HepG2 (cell line): ENCODE measurements at regions not wholly inside any gene's neighbourhood (a gene's known extent, or its start where the extent isn't known, plus 50 kb on each side); places are given as distances from the start of the nearest gene placed in this dataset.

Source experiments
- ATAC-seq: fragments of 200-7000 bp; cut with Tn5 transposase; 3 replicates; pipeline ENCODE4 v1.9.1; 2020; ENCODE audit warnings: mild to moderate bottlenecking, moderate library complexity
- BruUV-seq: library from RNA; stranded (reverse); fragments of 400-500 nt; replicated peaks from 2 replicates; lab custom pipeline; 2021; lab: Mats Ljungman, UMichigan
- CTCF ChIA-PET: fragments of 300-600 bp; formaldehyde crosslinking; extraction: SDS; loops from one replicate; lab custom pipeline; 2021; ENCODE audit warnings: low total read pairs, inconsistent platforms, low intra/inter-chr PET ratio; lab: Yijun Ruan, JAX
- POLR2A ChIA-PET: fragments of 350-600 bp; sonication (Branson Sonifier 250); formaldehyde crosslinking; loops from one replicate; lab custom pipeline; 2020; ENCODE audit warnings: antibody characterized with exemption, inconsistent platforms; lab: Yijun Ruan, JAX
- DNase-seq: peaks from one replicate; pipeline ENCODE4 v3.0.0-alpha.2; 2015; ENCODE audit warnings: low spot score
- FAIRE-seq: peaks from 3 replicates; lab custom pipeline; 2011; peaks lifted over from hg19 to GRCh38; lab: Jason Lieb, UNC
- H2AFZ ChIP-seq: one replicate; pipeline ENCODE4 v1.6.1; 2011; ENCODE audit warnings: low read length, inconsistent platforms
- H3K27ac ChIP-seq: fragments of 300-600 bp; 3 replicates; pipeline ENCODE4 v1.8.0; 2011; ENCODE audit warnings: mixed run types, mild to moderate bottlenecking, mixed read lengths, low read length, inconsistent platforms; ENCODE audit not compliant: insufficient read depth; ENCODE audit errors: extremely low read length
- H3K27me3 ChIP-seq, 2 experiments: fragments of 200-600 bp in 1 of 2; 2 replicates in 1 of 2; 3 replicates in 1 of 2; pipeline versions ENCODE4 v1.6.0 to v1.8.0; 2011; ENCODE audit warnings: low read length in 2 of 2, mild to moderate bottlenecking in 2 of 2, moderate library complexity in 2 of 2, inconsistent platforms in 1 of 2; ENCODE audit not compliant: insufficient read depth in 2 of 2, control insufficient read depth in 1 of 2
- H3K36me3 ChIP-seq, 2 experiments: fragments of 200-600 bp in 1 of 2; replicated peaks in 1 of 2; 2 replicates in 1 of 2; 3 replicates in 1 of 2; pipeline versions ENCODE4 v1.5.1 to v1.8.0; 2011; ENCODE audit warnings: low read length in 2 of 2, inconsistent platforms in 1 of 2; ENCODE audit not compliant: insufficient read depth in 2 of 2, control insufficient read depth in 1 of 2
- H3K4me1 ChIP-seq: 2 replicates; pipeline ENCODE4 v1.5.1; 2012; ENCODE audit warnings: low read length, inconsistent platforms; ENCODE audit not compliant: insufficient read depth
- H3K4me2 ChIP-seq: 2 replicates; pipeline ENCODE4 v1.6.0; 2011; ENCODE audit warnings: low read depth, low read length, inconsistent platforms
- H3K4me3 ChIP-seq, 3 experiments: fragments of 200-600 bp in 1 of 3; sonication (generic), shearing (Covaris generic) in 1 of 3; replicated peaks in 1 of 3; 2 replicates each; pipeline ENCODE4 v1.5.1; 2011 to 2016; ENCODE audit warnings: low read length in 3 of 3, inconsistent platforms in 2 of 3, low read depth in 2 of 3, mild to moderate bottlenecking in 2 of 3, control low read depth in 1 of 3, mixed read lengths in 1 of 3; ENCODE audit not compliant: insufficient read depth in 1 of 3
- H3K79me2 ChIP-seq: one replicate; pipeline ENCODE4 v1.6.1; 2011; ENCODE audit warnings: low read length, inconsistent platforms; ENCODE audit not compliant: insufficient read depth
- H3K9ac ChIP-seq: 2 replicates; pipeline ENCODE4 v1.6.0; 2011; ENCODE audit warnings: mild to moderate bottlenecking, low read depth, low read length, inconsistent platforms; ENCODE audit not compliant: insufficient read depth
- H3K9me3 ChIP-seq: 2 replicates; pipeline ENCODE4 v1.5.1; 2012; ENCODE audit warnings: mild to moderate bottlenecking, low read length
- H4K20me1 ChIP-seq: 2 replicates; pipeline ENCODE4 v1.6.0; 2011; ENCODE audit warnings: inconsistent platforms, mild to moderate bottlenecking, low read length, moderate library complexity; ENCODE audit not compliant: insufficient read depth
- ATAD3A ChIP-seq: sonication (generic); formaldehyde crosslinking; IDR thresholded peaks from 2 replicates; pipeline ENCODE4 v1.4.0; 2020; ENCODE audit warnings: missing genetic modification reagents
- CSRNP1 ChIP-seq: sonication (generic); formaldehyde crosslinking; IDR thresholded peaks from 2 replicates; pipeline ENCODE4 v1.8.1; 2023; ENCODE audit warnings: mild to moderate bottlenecking, missing genetic modification reagents
- DPF2 ChIP-seq: sonication (generic); formaldehyde crosslinking; IDR thresholded peaks from 2 replicates; pipeline ENCODE4 v1.4.0; 2020; ENCODE audit warnings: mild to moderate bottlenecking, low read depth, missing genetic modification reagents, borderline replicate concordance
- FOXK1 ChIP-seq: sonication (generic); formaldehyde crosslinking; IDR thresholded peaks from 2 replicates; pipeline ENCODE4 v1.4.0; 2020; ENCODE audit warnings: low read depth, missing genetic modification reagents, borderline replicate concordance
- HHEX ChIP-seq: IDR thresholded peaks from 2 replicates; pipeline ENCODE4 v1.6.1; 2016; ENCODE audit warnings: control low read depth
- RFX3 ChIP-seq: IDR thresholded peaks from 2 replicates; pipeline ENCODE4 v1.6.1; 2016; ENCODE audit warnings: missing biosample characterization, missing genetic modification reagents
- TARDBP ChIP-seq: sonication (generic); formaldehyde crosslinking; IDR thresholded peaks from 2 replicates; pipeline ENCODE4 v1.8.0; 2022; ENCODE audit warnings: mild to moderate bottlenecking, missing genetic modification reagents
- ZBTB38 ChIP-seq: sonication (generic); formaldehyde crosslinking; IDR thresholded peaks from 2 replicates; pipeline ENCODE4 v1.5.1; 2020; ENCODE audit warnings: mild to moderate bottlenecking, missing genetic modification reagents
- ZNF101 ChIP-seq: sonication (generic); formaldehyde crosslinking; IDR thresholded peaks from 2 replicates; pipeline ENCODE4 v1.4.0; 2020; ENCODE audit warnings: mild to moderate bottlenecking, low read depth, missing genetic modification reagents, borderline replicate concordance
- ZNF460 ChIP-seq: sonication (generic); formaldehyde crosslinking; IDR thresholded peaks from 2 replicates; pipeline ENCODE4 v1.5.1; 2020; ENCODE audit warnings: missing genetic modification reagents, mild to moderate bottlenecking, borderline replicate concordance
- ZNF550 ChIP-seq: sonication (generic); formaldehyde crosslinking; IDR thresholded peaks from 2 replicates; pipeline ENCODE4 v1.4.0; 2020; ENCODE audit warnings: mild to moderate bottlenecking, missing genetic modification reagents, borderline replicate concordance
- ZNF574 ChIP-seq: sonication (generic); formaldehyde crosslinking; IDR thresholded peaks from 2 replicates; pipeline ENCODE4 v1.4.0; 2020; ENCODE audit warnings: missing genetic modification reagents
- ZNF614 ChIP-seq: IDR thresholded peaks from 2 replicates; pipeline ENCODE4 v1.6.1; 2018; ENCODE audit warnings: missing biosample characterization, missing genetic modification reagents, inconsistent platforms, borderline replicate concordance
- ZNF672 ChIP-seq: sonication (generic); formaldehyde crosslinking; IDR thresholded peaks from 2 replicates; pipeline ENCODE4 v1.8.1; 2022; ENCODE audit warnings: missing genetic modification reagents
- ZNF768 ChIP-seq: sonication (generic); formaldehyde crosslinking; IDR thresholded peaks from 2 replicates; pipeline ENCODE4 v1.4.0; 2020; ENCODE audit warnings: missing genetic modification reagents
- ZNF816 ChIP-seq: sonication (generic); formaldehyde crosslinking; IDR thresholded peaks from 2 replicates; pipeline ENCODE4 v1.8.0; 2022; ENCODE audit warnings: missing genetic modification reagents, mild to moderate bottlenecking, borderline replicate concordance
- WGBS: methylation state at CpG from one replicate; pipeline ENCODE4 v1.1.6; 2017; ENCODE audit warnings: low lambda C conversion rate; 5-methylcytosine and 5-hydroxymethylcytosine counted together
- in situ Hi-C: cut with HindIII; loops from 2 replicates; pipeline ENCODE4 v1.10.0; 2017; ENCODE audit warnings: low pct_unique_long_range_greater_than_20kb; ENCODE audit not compliant: extremely low pct_ligation_motif_present
- intact Hi-C: fragments of 100-400 bp; cut with micrococcal nuclease; formaldehyde crosslinking; loops from one replicate; pipeline ENCODE4 v1.10.0; 2022; ENCODE audit not compliant: unreplicated experiment

GRCh38 chr20:55229451-55229850 is 754.1 kb downstream of the DOK5 start:
- Histone ChIP-seq H3K4me3 (no peak overlapping the region), H3K79me2 (no peaks in the 10 kb centered on the region), H3K36me3 (no peaks in the 10 kb centered on the region), H4K20me1 (no peaks in the 10 kb centered on the region), H3K9ac (no peak overlapping the region), H3K27ac (no peak overlapping the region), H3K4me2 (no peak overlapping the region), H3K27me3 (no peaks in the 10 kb centered on the region), H3K4me1 (no peaks in the 10 kb centered on the region), H3K9me3 (peaks cover 78% of the 10 kb centered on the region), H2AFZ (no peak overlapping the region)
- no peak for ATAC-seq
- no TSS peak for BruUV-seq
- WGBS: 0% methylated on average over 1 of the region's 1 CpG
- ChIA-PET CTCF (no interaction called here), POLR2A (no interaction called here)
- TF ChIP-seq DPF2 (CRISPR knock-in tag): no peak
- no peak for TF ChIP-seq FOXK1
- TF ChIP-seq ZNF768 (CRISPR knock-in tag): no peak
- no peak for TF ChIP-seq ZNF550
- no peak for TF ChIP-seq ZNF101 (CRISPR knock-in tag)
- TF ChIP-seq ZNF816 (CRISPR knock-in tag): no peak
- TF ChIP-seq RFX3: no peak
- no peak for TF ChIP-seq ZNF672 (CRISPR knock-in tag)
- TF ChIP-seq HHEX (CRISPR knock-in tag): no peak
- no peak for TF ChIP-seq CSRNP1 (CRISPR knock-in tag)
- TF ChIP-seq ZNF460 (CRISPR knock-in tag): no peak
- TF ChIP-seq ZNF614: no peak
- TF ChIP-seq ZNF574: no peak
- TF ChIP-seq TARDBP (CRISPR knock-in tag): no peak
- TF ChIP-seq ATAD3A (CRISPR knock-in tag): no peak
- no peak for TF ChIP-seq ZBTB38 (CRISPR knock-in tag)
- no peak for DNase-seq
- FAIRE-seq: no peak
- in situ Hi-C loops: no loop called here
- intact Hi-C loops: no loop called here
